ENCODE measurements at regions not wholly inside any gene's neighbourhood (a gene's known extent, or its start where the extent isn't known, plus 50 kb on each side); places are given as distances from the start of the nearest gene placed in this dataset.

DNA sequence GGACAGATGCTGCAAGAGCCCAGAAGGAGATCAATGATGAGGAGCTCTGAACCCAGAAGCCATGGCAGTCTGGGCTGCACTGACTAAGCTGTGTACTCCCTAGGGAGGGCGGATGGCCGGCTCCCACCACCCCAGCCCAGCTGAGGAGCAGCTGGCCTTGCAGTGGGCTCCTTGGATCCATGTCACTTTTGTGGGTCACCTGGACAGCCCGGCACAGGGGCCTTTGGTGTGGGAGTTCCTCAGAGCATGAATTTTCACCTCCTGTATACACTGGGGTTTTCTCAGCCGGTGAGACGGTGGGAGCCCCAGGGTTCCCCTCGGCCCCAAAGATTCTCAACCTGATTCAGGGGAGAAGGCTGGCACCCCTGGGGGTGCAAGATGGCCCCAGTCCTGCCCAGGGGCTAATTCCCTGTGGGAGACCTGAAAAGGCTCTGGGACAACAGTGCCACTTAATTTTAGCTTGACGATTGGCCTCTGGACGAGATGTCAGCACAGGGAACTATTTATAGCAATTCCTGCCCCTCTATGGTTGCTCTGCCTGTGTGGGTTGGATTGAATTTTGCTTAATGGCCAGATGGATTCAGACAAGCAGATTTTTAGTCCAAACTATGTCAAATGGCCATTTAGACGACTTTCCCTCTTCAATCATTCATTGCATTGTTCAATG is 121.6 kb upstream of the PMEPA1 start:
- intact Hi-C loops (cut with DNase I; ENCODE audit: low total_unique reads) (no loop called here), in situ Hi-C loops (cut with MboI; ENCODE audit: low sequenced_read_pairs in 4 of 4) (no loop called here)
- no peak for ATAC-seq
- H3K4me3 ChIP-seq: no peak overlapping the region
- H3K27ac ChIP-seq: no peak overlapping the region
- no peaks in the 10 kb centered on the region for H3K27me3 ChIP-seq
- H3K9me3 ChIP-seq: no peaks in the 10 kb centered on the region
- H3K36me3 ChIP-seq: no peaks in the 10 kb centered on the region
- TF ChIP-seq, protein P1, sequence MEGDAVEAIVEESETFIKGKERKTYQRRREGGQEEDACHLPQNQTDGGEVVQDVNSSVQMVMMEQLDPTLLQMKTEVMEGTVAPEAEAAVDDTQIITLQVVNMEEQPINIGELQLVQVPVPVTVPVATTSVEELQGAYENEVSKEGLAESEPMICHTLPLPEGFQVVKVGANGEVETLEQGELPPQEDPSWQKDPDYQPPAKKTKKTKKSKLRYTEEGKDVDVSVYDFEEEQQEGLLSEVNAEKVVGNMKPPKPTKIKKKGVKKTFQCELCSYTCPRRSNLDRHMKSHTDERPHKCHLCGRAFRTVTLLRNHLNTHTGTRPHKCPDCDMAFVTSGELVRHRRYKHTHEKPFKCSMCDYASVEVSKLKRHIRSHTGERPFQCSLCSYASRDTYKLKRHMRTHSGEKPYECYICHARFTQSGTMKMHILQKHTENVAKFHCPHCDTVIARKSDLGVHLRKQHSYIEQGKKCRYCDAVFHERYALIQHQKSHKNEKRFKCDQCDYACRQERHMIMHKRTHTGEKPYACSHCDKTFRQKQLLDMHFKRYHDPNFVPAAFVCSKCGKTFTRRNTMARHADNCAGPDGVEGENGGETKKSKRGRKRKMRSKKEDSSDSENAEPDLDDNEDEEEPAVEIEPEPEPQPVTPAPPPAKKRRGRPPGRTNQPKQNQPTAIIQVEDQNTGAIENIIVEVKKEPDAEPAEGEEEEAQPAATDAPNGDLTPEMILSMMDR (IDR thresholded peaks at IDR 0.05 in 4 of 5, conservative IDR thresholded peaks at IDR 0.05 in 1 of 5): no peak
- TF ChIP-seq POLR2A (IDR thresholded peaks at IDR 0.05): no peak
- H3K4me1 ChIP-seq: peaks cover 0 to 6% of the 10 kb centered on the region in 2 donors
- no peak for DNase-seq

DNA sequence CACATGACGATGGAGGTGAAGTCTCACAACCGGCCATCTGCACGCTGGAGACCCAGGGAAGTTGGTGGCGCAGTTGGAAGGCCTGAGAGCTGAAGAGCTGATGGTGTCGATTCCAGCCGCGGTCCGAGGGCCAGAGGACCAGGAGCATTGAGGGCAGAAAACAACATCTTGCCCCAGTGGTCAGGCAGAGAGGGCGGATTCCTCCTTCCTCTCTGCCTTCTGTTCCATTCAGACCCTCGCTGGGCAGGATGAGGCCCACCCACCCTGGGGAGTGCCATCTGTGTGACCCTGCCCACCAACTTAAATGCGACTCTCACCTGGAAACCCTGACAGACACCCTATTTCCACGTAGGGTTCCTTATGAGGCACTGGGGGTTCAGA is 120.7 kb upstream of the PMEPA1 start:
- H3K27ac ChIP-seq: no peak overlapping the region
- no peak overlapping the region for H3K4me3 ChIP-seq
- peaks cover 0 to 6% of the 10 kb centered on the region in 2 donors for H3K4me1 ChIP-seq
- no peaks in the 10 kb centered on the region for H3K9me3 ChIP-seq
- intact Hi-C loops (cut with DNase I; ENCODE audit: low total_unique reads): no loop called here
- H3K27me3 ChIP-seq: no peaks in the 10 kb centered on the region
- ATAC-seq: no peak
- in situ Hi-C loops (cut with MboI; ENCODE audit: low sequenced_read_pairs in 4 of 4): no loop called here
- TF ChIP-seq, protein P1 (IDR thresholded peaks at IDR 0.05 in 4 of 5, conservative IDR thresholded peaks at IDR 0.05 in 1 of 5): no peak
- TF ChIP-seq POLR2A (IDR thresholded peaks at IDR 0.05): no peak
- H3K36me3 ChIP-seq: no peaks in the 10 kb centered on the region
- no peak for DNase-seq

GRCh38 chr20:57829805-57830514 is 120.1 kb upstream of the PMEPA1 start:
- H3K36me3 ChIP-seq: no peaks in the 10 kb centered on the region
- ATAC-seq (no peak), DNase-seq (no peak)
- H3K9me3 ChIP-seq: no peaks in the 10 kb centered on the region
- H3K4me1 ChIP-seq: peaks cover 0 to 6% of the 10 kb centered on the region in 2 donors
- no peaks in the 10 kb centered on the region for H3K27me3 ChIP-seq
- in situ Hi-C loops (cut with MboI; ENCODE audit: low sequenced_read_pairs in 4 of 4): loop anchor here in 1 of 4 donors (10.0 kb wide), 1 partner anchor 105 kb away; no protein-coding TSS in a partner anchor
- intact Hi-C loops (cut with DNase I; ENCODE audit: low total_unique reads): no loop called here
- TF ChIP-seq, protein P1 (IDR thresholded peaks at IDR 0.05 in 4 of 5, conservative IDR thresholded peaks at IDR 0.05 in 1 of 5): no peak
- no peak for TF ChIP-seq POLR2A (IDR thresholded peaks at IDR 0.05)
- H3K27ac ChIP-seq: no peak overlapping the region
- H3K4me3 ChIP-seq: no peak overlapping the region

DNA sequence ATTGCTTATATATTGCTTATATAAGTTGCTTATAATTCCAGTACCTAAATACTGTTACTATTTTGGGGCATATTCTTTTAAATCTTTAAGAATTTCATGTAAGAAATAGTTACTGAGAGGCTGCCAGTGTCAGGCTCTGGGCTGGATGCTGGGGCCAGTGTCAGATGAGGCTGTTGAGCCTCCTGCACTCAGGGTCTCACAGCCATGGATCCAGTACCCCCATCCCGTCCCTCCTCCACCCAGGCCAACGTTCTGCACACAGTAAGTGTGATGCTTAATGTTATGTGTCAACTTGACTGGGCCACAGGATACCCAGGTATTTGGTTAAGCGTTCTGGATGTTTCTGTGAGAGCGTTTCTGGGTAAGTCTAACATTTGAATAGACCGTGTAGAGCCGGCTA is 119.5 kb upstream of the PMEPA1 start:
- Histone ChIP-seq H3K27me3 (no peaks in the 10 kb centered on the region), H3K9me3 (no peaks in the 10 kb centered on the region), H3K4me3 (no peak overlapping the region), H3K27ac (no peak overlapping the region), H3K36me3 (no peaks in the 10 kb centered on the region), H3K4me1 (peaks cover 0 to 6% of the 10 kb centered on the region in 2 donors)
- TF ChIP-seq, protein P1 (IDR thresholded peaks at IDR 0.05 in 4 of 5, conservative IDR thresholded peaks at IDR 0.05 in 1 of 5): no peak
- ATAC-seq (no peak), DNase-seq (no peak)
- intact Hi-C loops (cut with DNase I; ENCODE audit: low total_unique reads): no loop called here
- in situ Hi-C loops (cut with MboI; ENCODE audit: low sequenced_read_pairs in 4 of 4): loop anchor here in 1 of 4 donors (10.0 kb wide), 1 partner anchor 105 kb away; no protein-coding TSS in a partner anchor
